Endothelial cell of umbilical vein (primary cell): ENCODE measurements at regions not wholly inside any gene's neighbourhood (a gene's known extent, or its start where the extent isn't known, plus 50 kb on each side); places are given as distances from the start of the nearest gene placed in this dataset.

Experiments
- BruUV-seq: library from RNA; stranded (reverse); fragments of 400-500 nt; replicated peaks from 2 replicates; lab custom pipeline; 2021; lab: Mats Ljungman, UMichigan
- CTCF ChIA-PET: fragments of 300-600, 350-600 bp; sonication (Branson Sonifier 250); formaldehyde crosslinking; loops from one replicate; lab custom pipeline; 2021; ENCODE audit warnings: antibody characterized with exemption, inconsistent platforms; lab: Charles Lee
- POLR2A ChIA-PET: fragments of 300-600, 350-600 bp; sonication (Branson Sonifier 250); formaldehyde crosslinking; loops from one replicate; lab custom pipeline; 2021; ENCODE audit warnings: antibody characterized with exemption, inconsistent platforms; lab: Charles Lee
- DNase-seq: peaks from one replicate; pipeline ENCODE4 v3.0.0-alpha.2; 2011; ENCODE audit warnings: low read depth, low spot score
- FAIRE-seq: peaks from 2 replicates; lab custom pipeline; 2011; peaks lifted over from hg19 to GRCh38; lab: Jason Lieb, UNC
- H2AFZ ChIP-seq: 2 replicates; pipeline ENCODE4 v1.6.0; 2012; ENCODE audit warnings: low read depth, low read length, control low read depth, inconsistent platforms
- H3K27ac ChIP-seq: 2 replicates; pipeline ENCODE4 v1.5.1; 2011; ENCODE audit warnings: low read depth, mild to moderate bottlenecking, control low read depth, low read length, moderate library complexity; ENCODE audit not compliant: insufficient read depth
- H3K27me3 ChIP-seq, 2 experiments: 2 replicates each; pipeline versions ENCODE4 v1.6.0 to v1.6.1; 2011; ENCODE audit warnings: low read length in 2 of 2, mixed read lengths in 1 of 2; ENCODE audit not compliant: control insufficient read depth in 2 of 2, insufficient read depth in 2 of 2
- H3K36me3 ChIP-seq, 2 experiments: 2 replicates in 1 of 2; 3 replicates in 1 of 2; pipeline ENCODE4 v1.5.1; 2011; ENCODE audit warnings: low read length in 2 of 2, mild to moderate bottlenecking in 1 of 2, moderate library complexity in 1 of 2; ENCODE audit not compliant: control insufficient read depth in 2 of 2, insufficient read depth in 2 of 2; ENCODE audit errors: extremely low read depth in 1 of 2
- H3K4me1 ChIP-seq: 3 replicates; pipeline ENCODE4 v1.5.1; 2011; ENCODE audit warnings: mild to moderate bottlenecking, low read length; ENCODE audit not compliant: control insufficient read depth, insufficient read depth; ENCODE audit errors: extremely low read depth
- H3K4me2 ChIP-seq: 2 replicates; pipeline ENCODE4 v1.6.1; 2011; ENCODE audit warnings: low read length, control low read depth, mixed read lengths; ENCODE audit not compliant: insufficient read depth
- H3K4me3 ChIP-seq, 3 experiments: fragments of 200-600 bp in 1 of 3; sonication (generic), shearing (Covaris generic) in 1 of 3; replicated peaks in 1 of 3; 2 replicates each; pipeline ENCODE4 v1.5.1; 2011 to 2016; ENCODE audit warnings: control low read depth in 3 of 3, low read length in 3 of 3, mild to moderate bottlenecking in 2 of 3, inconsistent platforms in 1 of 3, low read depth in 1 of 3, moderate library complexity in 1 of 3; ENCODE audit not compliant: insufficient read depth in 1 of 3
- H3K79me2 ChIP-seq: 2 replicates; pipeline ENCODE4 v1.6.0; 2012; ENCODE audit warnings: low read length, inconsistent platforms; ENCODE audit not compliant: control insufficient read depth, insufficient read depth
- H3K9ac ChIP-seq: replicated peaks from 2 replicates; pipeline ENCODE3; 2011; ENCODE audit warnings: low read length, control low read depth; ENCODE audit not compliant: insufficient read depth; ENCODE audit errors: extremely low read depth
- H3K9me1 ChIP-seq: replicated peaks from 3 replicates; pipeline ENCODE4 v1.6.0; 2011; ENCODE audit warnings: mild to moderate bottlenecking, low read length; ENCODE audit not compliant: control insufficient read depth, insufficient read depth; ENCODE audit errors: extremely low read depth
- H3K9me3 ChIP-seq: replicated peaks from 2 replicates; pipeline ENCODE4 v1.5.1; 2012; ENCODE audit warnings: low read length, inconsistent platforms; ENCODE audit not compliant: control insufficient read depth, insufficient read depth
- H4K20me1 ChIP-seq: replicated peaks from 2 replicates; pipeline ENCODE3; 2011; ENCODE audit warnings: mild to moderate bottlenecking, low read length; ENCODE audit not compliant: control insufficient read depth, insufficient read depth; ENCODE audit errors: extremely low read depth
- EZH2 ChIP-seq: IDR thresholded peaks from 2 replicates; pipeline ENCODE4 v1.6.1; 2012; ENCODE audit warnings: borderline replicate concordance, low read depth, mild to moderate bottlenecking, moderate library complexity, low read length, inconsistent platforms; ENCODE audit not compliant: severe bottlenecking
- FOS ChIP-seq: IDR thresholded peaks from 2 replicates; pipeline ENCODE4 v1.6.1; 2011; ENCODE audit warnings: mild to moderate bottlenecking, low read length, moderate library complexity, borderline replicate concordance; ENCODE audit not compliant: insufficient read depth
- GATA2 ChIP-seq: IDR thresholded peaks from 2 replicates; pipeline ENCODE4 v1.7.0; 2011; ENCODE audit warnings: low read depth, mild to moderate bottlenecking, moderate library complexity, mixed read lengths, low read length; ENCODE audit not compliant: insufficient read length, insufficient read depth
- JUN ChIP-seq: IDR thresholded peaks from 2 replicates; pipeline ENCODE4 v1.6.1; 2011; ENCODE audit warnings: borderline replicate concordance, low read depth; ENCODE audit not compliant: insufficient read length, insufficient read depth
- MYC ChIP-seq: IDR thresholded peaks from one replicate; pipeline ENCODE4 v1.6.1; 2011; ENCODE audit warnings: mild to moderate bottlenecking, low read depth, low read length
- POLR2A ChIP-seq: IDR thresholded peaks from 2 replicates; pipeline ENCODE4 v1.6.1; 2012; ENCODE audit warnings: low read depth, mild to moderate bottlenecking, control low read depth, low read length
- POLR2AphosphoS5 ChIP-seq: IDR thresholded peaks from 2 replicates; pipeline ENCODE4 v1.6.1; 2012; ENCODE audit warnings: low read depth, mild to moderate bottlenecking, control low read depth, low read length, moderate library complexity; ENCODE audit not compliant: insufficient read depth
- dilution Hi-C: fragments of 300-500 bp; cut with MboI; formaldehyde crosslinking; loops from one replicate; pipeline ENCODE4 v1.15.0; 2019; ENCODE audit warnings: low sequenced_read_pairs; ENCODE audit not compliant: extremely low pct_ligation_motif_present
- intact Hi-C: fragments of 100-400 bp; cut with micrococcal nuclease; formaldehyde crosslinking; loops from one replicate; pipeline ENCODE4 v1.10.0; 2022
- TF ChIP-seq, protein P1 (sequence below), 2 donors: IDR thresholded peaks; 1 replicate in 1 of 2; 2 replicates in 1 of 2; pipeline ENCODE4 v1.5.1; 2011; ENCODE audit warnings: low read length in 2 of 2, mild to moderate bottlenecking in 2 of 2, moderate library complexity in 2 of 2, control low read depth in 1 of 2, inconsistent platforms in 1 of 2, low read depth in 1 of 2; ENCODE audit not compliant: insufficient read depth in 1 of 2; ENCODE audit errors: extremely low read depth in 1 of 2
- TF ChIP-seq, protein P2 (sequence below): IDR thresholded peaks from 2 replicates; pipeline ENCODE4 v1.6.1; 2011; ENCODE audit not compliant: insufficient read depth, insufficient read length

DNA sequence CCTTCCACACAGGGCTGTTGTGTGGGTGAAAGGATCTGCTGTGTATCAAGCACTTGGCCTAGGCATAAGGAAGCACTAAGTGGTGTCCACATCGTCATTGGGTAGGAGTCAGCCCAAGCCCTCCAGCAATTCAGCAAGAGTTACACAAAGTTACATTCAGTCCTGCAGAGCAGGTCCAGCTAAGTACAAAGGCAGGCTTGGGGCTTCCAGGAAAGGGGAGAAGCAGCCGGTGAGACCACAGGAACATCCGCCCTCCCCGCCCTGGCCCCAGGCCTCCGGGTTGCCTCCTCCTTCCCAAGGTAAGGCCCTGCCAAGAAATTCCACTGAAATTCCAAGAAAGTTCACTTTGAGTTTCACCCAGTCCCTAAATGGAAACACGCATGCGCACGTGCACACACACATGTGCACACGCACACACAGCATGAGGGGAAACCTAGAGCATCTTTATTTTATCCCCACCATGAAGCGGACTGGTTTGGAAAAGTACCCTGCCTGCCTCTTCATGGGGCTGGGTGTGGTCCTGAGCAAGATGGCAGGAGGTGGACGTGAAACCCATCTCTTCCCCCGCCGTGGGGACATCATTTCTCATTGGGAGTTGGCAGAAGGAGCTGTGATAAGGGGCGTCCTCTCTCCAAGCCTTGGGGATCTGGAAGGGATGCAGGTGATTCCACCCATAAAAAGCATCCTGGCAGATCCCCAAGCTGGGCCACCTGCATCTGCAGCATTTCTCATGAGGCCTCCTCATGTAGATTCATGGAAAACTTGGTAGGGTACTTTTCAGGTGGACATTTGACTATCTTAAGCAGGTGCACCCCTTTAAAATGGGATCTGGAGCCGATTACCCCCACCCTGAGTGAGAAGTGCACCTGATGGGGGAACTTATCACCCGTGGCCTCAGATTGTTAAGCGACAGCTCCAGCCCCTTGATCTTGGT lies 69.1 kb upstream of the NANOS1 start:
- POLR2A ChIA-PET, result no interaction called here

More for the DNA sequence above, 69.1 kb upstream of the NANOS1 start:
- no peaks in the 10 kb centered on the region for H3K27me3 ChIP-seq
- H3K36me3 ChIP-seq, result no peaks in the 10 kb centered on the region
- no peak overlapping the region for H3K27ac ChIP-seq
- H3K4me1 ChIP-seq, result no peaks in the 10 kb centered on the region
- no peak overlapping the region for H3K9ac ChIP-seq
- CTCF ChIA-PET, result no interaction called here
- TF ChIP-seq POLR2AphosphoS5 (no peak), GATA2 (no peak), POLR2A (no peak), EZH2 (no peak), FOS (no peak), JUN (no peak), MYC (no peak)
- TF ChIP-seq, protein P1, sequence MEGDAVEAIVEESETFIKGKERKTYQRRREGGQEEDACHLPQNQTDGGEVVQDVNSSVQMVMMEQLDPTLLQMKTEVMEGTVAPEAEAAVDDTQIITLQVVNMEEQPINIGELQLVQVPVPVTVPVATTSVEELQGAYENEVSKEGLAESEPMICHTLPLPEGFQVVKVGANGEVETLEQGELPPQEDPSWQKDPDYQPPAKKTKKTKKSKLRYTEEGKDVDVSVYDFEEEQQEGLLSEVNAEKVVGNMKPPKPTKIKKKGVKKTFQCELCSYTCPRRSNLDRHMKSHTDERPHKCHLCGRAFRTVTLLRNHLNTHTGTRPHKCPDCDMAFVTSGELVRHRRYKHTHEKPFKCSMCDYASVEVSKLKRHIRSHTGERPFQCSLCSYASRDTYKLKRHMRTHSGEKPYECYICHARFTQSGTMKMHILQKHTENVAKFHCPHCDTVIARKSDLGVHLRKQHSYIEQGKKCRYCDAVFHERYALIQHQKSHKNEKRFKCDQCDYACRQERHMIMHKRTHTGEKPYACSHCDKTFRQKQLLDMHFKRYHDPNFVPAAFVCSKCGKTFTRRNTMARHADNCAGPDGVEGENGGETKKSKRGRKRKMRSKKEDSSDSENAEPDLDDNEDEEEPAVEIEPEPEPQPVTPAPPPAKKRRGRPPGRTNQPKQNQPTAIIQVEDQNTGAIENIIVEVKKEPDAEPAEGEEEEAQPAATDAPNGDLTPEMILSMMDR (IDR thresholded peaks at IDR 0.05; ENCODE audit: extremely low read depth in 1 of 2, insufficient read depth in 1 of 2, low read depth in 1 of 2, low read length in 2 of 2), result no peak
- TF ChIP-seq, protein P2, sequence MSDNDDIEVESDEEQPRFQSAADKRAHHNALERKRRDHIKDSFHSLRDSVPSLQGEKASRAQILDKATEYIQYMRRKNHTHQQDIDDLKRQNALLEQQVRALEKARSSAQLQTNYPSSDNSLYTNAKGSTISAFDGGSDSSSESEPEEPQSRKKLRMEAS, result no peak
- BruUV-seq, result no TSS peak
- dilution Hi-C loops, result no loop called here
- no peaks in the 10 kb centered on the region for H3K9me1 ChIP-seq
- H3K4me3 ChIP-seq, result no peak overlapping the region
- H2AFZ ChIP-seq, result no peak overlapping the region
- no peaks in the 10 kb centered on the region for H4K20me1 ChIP-seq
- intact Hi-C loops, result no loop called here
- no peak overlapping the region for H3K4me2 ChIP-seq
- FAIRE-seq, result no peak
- no peak for DNase-seq
- H3K9me3 ChIP-seq, result no peaks in the 10 kb centered on the region
- H3K79me2 ChIP-seq, result no peaks in the 10 kb centered on the region
